Mesendoderm (in vitro differentiated cells): ENCODE measurements at regions not wholly inside any gene's neighbourhood (a gene's known extent, or its start where the extent isn't known, plus 50 kb on each side); places are given as distances from the start of the nearest gene placed in this dataset.

Experiments
- DNase-seq: peaks from one replicate; pipeline ENCODE4 v3.0.0; 2013
- H2AK5ac ChIP-seq: 2 replicates; pipeline ENCODE4 v1.6.1; 2013; ENCODE audit warnings: low read length, inconsistent platforms
- H2BK120ac ChIP-seq: 2 replicates; pipeline ENCODE4 v1.6.1; 2013; ENCODE audit warnings: low read depth, mild to moderate bottlenecking, low read length, moderate library complexity, mixed read lengths
- H2BK15ac ChIP-seq: replicated peaks from 2 replicates; pipeline ENCODE4 v1.6.1; 2013; ENCODE audit warnings: low read depth, mild to moderate bottlenecking, moderate library complexity
- H2BK5ac ChIP-seq: 2 replicates; pipeline ENCODE4 v1.6.1; 2013; ENCODE audit warnings: low read length, inconsistent platforms
- H3K18ac ChIP-seq: 2 replicates; pipeline ENCODE4 v1.6.1; 2013; ENCODE audit warnings: mild to moderate bottlenecking, low read length, mixed read lengths
- H3K23ac ChIP-seq: one replicate; pipeline ENCODE4 v1.6.1; 2013; ENCODE audit warnings: low read length
- H3K27ac ChIP-seq: 2 replicates; pipeline ENCODE4 v1.5.1; 2013; ENCODE audit warnings: low read depth, mild to moderate bottlenecking, inconsistent platforms, low read length, moderate library complexity
- H3K27me3 ChIP-seq: 2 replicates; pipeline ENCODE4 v1.6.1; 2013; ENCODE audit warnings: low read length, control low read depth, mild to moderate bottlenecking, inconsistent platforms; ENCODE audit not compliant: insufficient read depth, poor library complexity
- H3K36me3 ChIP-seq: 2 replicates; pipeline ENCODE4 v1.6.1; 2013; ENCODE audit warnings: low read length, inconsistent platforms; ENCODE audit not compliant: control insufficient read depth, insufficient read depth
- H3K4ac ChIP-seq: one replicate; pipeline ENCODE4 v1.6.1; 2013; ENCODE audit warnings: low read depth, mild to moderate bottlenecking, low read length, moderate library complexity
- H3K4me1 ChIP-seq: 2 replicates; pipeline ENCODE4 v1.6.1; 2013; ENCODE audit warnings: low read depth, low read length, inconsistent platforms; ENCODE audit not compliant: control insufficient read depth
- H3K4me2 ChIP-seq: 2 replicates; pipeline ENCODE4 v1.6.1; 2013; ENCODE audit warnings: low read length
- H3K4me3 ChIP-seq: 2 replicates; pipeline ENCODE4 v1.5.1; 2013; ENCODE audit warnings: mild to moderate bottlenecking, low read length
- H3K56ac ChIP-seq: one replicate; pipeline ENCODE4 v1.6.1; 2013; ENCODE audit warnings: low read length
- H3K79me1 ChIP-seq: 2 replicates; pipeline ENCODE4 v1.6.1; 2013; ENCODE audit warnings: low read length, inconsistent platforms
- H3K79me2 ChIP-seq: 2 replicates; pipeline ENCODE4 v1.6.1; 2013; ENCODE audit warnings: mild to moderate bottlenecking, low read length; ENCODE audit not compliant: control insufficient read depth, insufficient read depth
- H3K9ac ChIP-seq: 2 replicates; pipeline ENCODE4 v1.6.1; 2013; ENCODE audit warnings: low read length, inconsistent platforms
- H4K5ac ChIP-seq: one replicate; pipeline ENCODE4 v1.6.1; 2013; ENCODE audit warnings: low read length
- H4K8ac ChIP-seq: one replicate; pipeline ENCODE4 v1.6.1; 2013; ENCODE audit warnings: low read depth, mild to moderate bottlenecking, control low read depth, low read length, moderate library complexity
- WGBS: extraction: QIAGEN DNeasy Blood & Tissue Kit; methylation state at CpG from one replicate; pipeline ENCODE4 v1.1.7; 2013; ENCODE audit warnings: low lambda C conversion rate, missing lambda C conversion rate; ENCODE audit not compliant: insufficient coverage; ENCODE audit errors: extremely low coverage; 5-methylcytosine and 5-hydroxymethylcytosine counted together

GRCh38 chr17:71917715-71918114, 203.1 kb upstream of the SOX9 start:
- Histone ChIP-seq H3K4me2 (no peak overlapping the region), H3K27ac (no peak overlapping the region), H2BK120ac (no peak overlapping the region), H3K23ac (no peak overlapping the region), H4K5ac (no peak overlapping the region), H3K79me2 (no peaks in the 10 kb centered on the region), H3K56ac (no peak overlapping the region), H3K4me1 (peaks cover 2% of the 10 kb centered on the region), H3K4ac (no peak overlapping the region), H2AK5ac (no peak overlapping the region), H2BK15ac (no peak overlapping the region), H3K79me1 (no peaks in the 10 kb centered on the region), H4K8ac (no peak overlapping the region), H3K4me3 (no peak overlapping the region), H3K36me3 (no peaks in the 10 kb centered on the region), H3K27me3 (no peaks in the 10 kb centered on the region), H3K18ac (no peak overlapping the region), H2BK5ac (no peak overlapping the region), H3K9ac (no peak overlapping the region)
- no peak for DNase-seq
- WGBS: no CpG with 5 or more reads among the region's 2 CpGs

DNA sequence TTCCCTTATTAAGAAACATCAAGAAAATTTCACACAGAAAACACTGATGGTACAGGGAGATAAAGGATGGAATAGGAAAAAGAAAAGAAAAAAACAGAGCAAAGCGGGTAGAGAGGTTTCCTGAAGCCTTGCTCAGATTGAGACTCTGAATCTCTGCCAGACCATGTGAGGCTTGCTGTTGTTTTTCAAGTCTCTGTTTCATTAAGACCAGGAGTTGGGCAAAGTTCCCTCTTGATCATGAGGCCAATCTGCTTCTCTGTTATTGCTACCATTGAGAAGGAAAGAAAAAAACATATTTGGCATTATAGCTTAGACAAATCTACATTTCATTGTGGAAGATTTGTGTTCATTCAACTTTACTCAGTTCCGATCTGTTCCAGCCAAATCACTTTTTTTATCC, 201.6 kb upstream of the SOX9 start:
- no CpG with 5 or more reads among the region's 2 CpGs for WGBS

DNA sequence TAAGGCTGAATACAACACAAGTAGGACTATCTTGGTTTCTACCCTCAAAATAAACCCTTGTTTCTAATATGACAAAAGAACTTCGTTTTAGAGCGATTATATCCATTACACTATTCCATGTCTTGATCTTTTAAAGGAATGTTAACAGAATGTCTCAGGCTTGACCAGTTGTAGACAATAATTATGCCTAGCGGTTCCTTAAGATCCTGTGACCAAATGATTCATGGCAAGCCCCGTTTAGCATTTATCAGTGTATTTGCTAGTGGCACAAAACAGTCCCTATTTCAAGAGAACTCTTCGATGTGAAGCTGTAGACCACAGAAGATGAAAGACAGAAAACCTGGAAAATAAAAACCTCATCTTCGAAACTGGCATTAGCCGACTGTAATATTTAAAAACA, 200.9 kb upstream of the SOX9 start:
- Histone ChIP-seq H3K79me2 (no peaks in the 10 kb centered on the region), H3K27me3 (no peaks in the 10 kb centered on the region), H3K23ac (no peak overlapping the region), H3K27ac (no peak overlapping the region), H3K4me2 (no peak overlapping the region), H4K5ac (no peak overlapping the region), H3K79me1 (no peaks in the 10 kb centered on the region), H3K4ac (no peak overlapping the region), H2BK15ac (no peak overlapping the region), H3K56ac (no peak overlapping the region), H3K18ac (no peak overlapping the region), H2AK5ac (no peak overlapping the region), H2BK120ac (no peak overlapping the region), H3K36me3 (no peaks in the 10 kb centered on the region), H3K9ac (no peak overlapping the region), H4K8ac (no peak overlapping the region), H3K4me3 (no peak overlapping the region), H2BK5ac (no peak overlapping the region), H3K4me1 (peaks cover 2% of the 10 kb centered on the region)
- WGBS: no CpG with 5 or more reads among the region's 7 CpGs
- DNase-seq: no peak

More for the DNA sequence above, 201.6 kb upstream of the SOX9 start:
- no peak overlapping the region for H3K27ac ChIP-seq
- H3K9ac ChIP-seq: no peak overlapping the region
- peaks cover 2% of the 10 kb centered on the region for H3K4me1 ChIP-seq
- H3K56ac ChIP-seq: no peak overlapping the region
- H3K4me2 ChIP-seq: no peak overlapping the region
- H4K8ac ChIP-seq: no peak overlapping the region
- no peaks in the 10 kb centered on the region for H3K36me3 ChIP-seq
- H2BK15ac ChIP-seq: no peak overlapping the region
- no peak overlapping the region for H3K23ac ChIP-seq
- DNase-seq: no peak
- H2BK120ac ChIP-seq: no peak overlapping the region
- no peaks in the 10 kb centered on the region for H3K79me1 ChIP-seq
- no peak overlapping the region for H3K18ac ChIP-seq
- no peaks in the 10 kb centered on the region for H3K27me3 ChIP-seq
- H4K5ac ChIP-seq: no peak overlapping the region
- H2AK5ac ChIP-seq: no peak overlapping the region
- H3K4ac ChIP-seq: no peak overlapping the region
- no peak overlapping the region for H3K4me3 ChIP-seq
- H2BK5ac ChIP-seq: no peak overlapping the region
- H3K79me2 ChIP-seq: no peaks in the 10 kb centered on the region

GRCh38 chr17:71921796-71922195, 199.0 kb upstream of the SOX9 start:
- WGBS: no CpG with 5 or more reads among the region's 2 CpGs
- H3K56ac ChIP-seq: no peak overlapping the region
- no peak overlapping the region for H3K4me3 ChIP-seq
- no peaks in the 10 kb centered on the region for H3K36me3 ChIP-seq
- H3K79me2 ChIP-seq: no peaks in the 10 kb centered on the region
- no peak overlapping the region for H3K4me2 ChIP-seq
- H3K4me1 ChIP-seq: peaks cover 2% of the 10 kb centered on the region
- H3K9ac ChIP-seq: no peak overlapping the region
- peak; percentile 37 for DNase-seq
- no peak overlapping the region for H4K5ac ChIP-seq
- no peak overlapping the region for H3K27ac ChIP-seq
- H2BK15ac ChIP-seq: no peak overlapping the region
- no peak overlapping the region for H3K4ac ChIP-seq
- no peak overlapping the region for H3K23ac ChIP-seq
- no peak overlapping the region for H4K8ac ChIP-seq
- H3K27me3 ChIP-seq: no peaks in the 10 kb centered on the region
- H2AK5ac ChIP-seq: no peak overlapping the region
- no peak overlapping the region for H2BK5ac ChIP-seq
- H2BK120ac ChIP-seq: no peak overlapping the region
- no peaks in the 10 kb centered on the region for H3K79me1 ChIP-seq
- H3K18ac ChIP-seq: no peak overlapping the region

DNA sequence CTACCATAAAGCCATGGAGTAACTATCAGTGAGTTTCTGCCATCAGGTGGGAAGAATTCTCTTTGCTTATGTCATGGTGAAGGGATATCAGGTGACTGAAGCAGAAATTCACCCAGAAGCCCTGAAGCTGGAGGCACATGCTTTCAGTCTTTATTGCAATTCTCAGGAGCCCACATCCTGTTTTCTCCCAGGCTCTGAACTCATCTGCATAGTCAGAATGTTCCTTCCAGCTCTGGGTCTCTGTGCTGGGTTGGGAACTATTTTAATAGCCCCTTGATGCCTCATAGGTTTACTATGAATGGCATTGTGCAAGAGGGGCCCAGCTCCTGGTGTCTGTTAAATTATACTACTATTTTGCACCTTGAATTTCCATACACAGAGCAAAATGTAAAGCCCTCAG, 198.4 kb upstream of the SOX9 start:
- Histone ChIP-seq H3K4me2 (no peak overlapping the region), H3K23ac (no peak overlapping the region), H3K27ac (peak overlapping the region; percentile 9), H3K56ac (no peak overlapping the region), H3K4me3 (no peak overlapping the region), H2BK5ac (no peak overlapping the region), H2BK15ac (no peak overlapping the region), H3K36me3 (no peaks in the 10 kb centered on the region), H4K5ac (no peak overlapping the region), H2BK120ac (no peak overlapping the region), H3K79me2 (no peaks in the 10 kb centered on the region), H3K18ac (no peak overlapping the region), H3K27me3 (no peaks in the 10 kb centered on the region), H3K4ac (no peak overlapping the region), H3K4me1 (peaks cover 2% of the 10 kb centered on the region), H3K9ac (no peak overlapping the region), H3K79me1 (no peaks in the 10 kb centered on the region), H2AK5ac (no peak overlapping the region), H4K8ac (no peak overlapping the region)
- DNase-seq: peak; percentile 92

DNA sequence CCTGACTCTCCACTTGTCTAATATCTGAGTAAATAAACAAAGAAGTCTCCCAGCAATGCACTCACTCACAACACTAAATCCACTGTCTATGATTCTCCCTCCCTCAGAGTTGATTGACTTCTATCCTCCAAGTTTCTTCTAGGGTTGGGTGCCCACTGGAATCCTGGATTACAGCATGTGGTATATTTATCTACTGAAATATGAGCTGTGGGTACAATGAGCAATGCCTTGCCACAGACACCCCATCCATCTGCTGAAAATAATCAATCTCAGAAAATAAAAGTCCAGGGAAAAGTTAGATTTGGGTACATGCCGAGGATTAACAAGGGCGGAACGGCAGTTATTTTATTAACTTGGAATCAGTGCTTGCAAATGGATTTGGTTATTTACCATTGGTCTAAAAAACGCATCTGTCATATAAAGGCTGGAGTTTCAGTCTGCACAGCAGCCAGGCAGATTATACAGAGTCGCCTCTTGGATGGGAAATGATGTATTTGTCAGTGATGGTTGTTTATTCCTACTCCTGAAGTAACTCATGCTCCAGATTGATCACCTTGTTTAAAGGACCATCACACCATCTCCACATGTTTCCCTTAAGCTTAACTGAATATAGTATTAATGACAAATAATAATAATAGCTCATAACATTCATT, 193.9 kb upstream of the SOX9 start:
- Histone ChIP-seq H3K27ac (no peak overlapping the region), H2BK5ac (no peak overlapping the region), H3K18ac (no peak overlapping the region), H3K23ac (no peak overlapping the region), H3K79me2 (no peaks in the 10 kb centered on the region), H3K4me1 (no peaks in the 10 kb centered on the region), H3K4me3 (no peak overlapping the region), H4K5ac (no peak overlapping the region), H2BK15ac (no peak overlapping the region), H3K4ac (no peak overlapping the region), H3K27me3 (no peaks in the 10 kb centered on the region), H2AK5ac (no peak overlapping the region), H3K56ac (no peak overlapping the region), H3K4me2 (no peak overlapping the region), H3K36me3 (no peaks in the 10 kb centered on the region), H3K79me1 (no peaks in the 10 kb centered on the region), H4K8ac (no peak overlapping the region), H3K9ac (no peak overlapping the region), H2BK120ac (no peak overlapping the region)
- no peak for DNase-seq
- WGBS: no CpG with 5 or more reads among the region's 5 CpGs
